CD4-positive, alpha-beta memory T cell (primary cell): ENCODE measurements at regions not wholly inside any gene's neighbourhood (a gene's known extent, or its start where the extent isn't known, plus 50 kb on each side); places are given as distances from the start of the nearest gene placed in this dataset.
"Not testable (repeated sequence)": the region's sequence is repeated elsewhere in the genome, so short reads cannot be mapped to it uniquely, and the experiment has no call there.

ENCODE experiments used
- CTCF ChIA-PET: fragments of 350-600 bp; sonication (Branson Sonifier 250); formaldehyde crosslinking; loops from one replicate; lab custom pipeline; 2021; ENCODE audit warnings: inconsistent platforms; ENCODE audit not compliant: partially characterized antibody; lab: Charles Lee
- POLR2A ChIA-PET: fragments of 350-600 bp; sonication (Branson Sonifier 250); formaldehyde crosslinking; loops from one replicate; lab custom pipeline; 2021; ENCODE audit not compliant: partially characterized antibody; lab: Charles Lee
- DNase-seq, 5 donors: peaks; one replicate each; pipeline versions ENCODE4 v3.0.0 to v3.0.0-alpha.2; 2020 to 2022; ENCODE audit warnings: mixed read lengths in 1 of 5
- H3K27ac ChIP-seq: one replicate; pipeline ENCODE4 v1.7.0; 2013; ENCODE audit warnings: low read depth, low read length
- H3K27me3 ChIP-seq: 2 replicates; pipeline ENCODE4 v1.7.0; 2013; ENCODE audit warnings: mild to moderate bottlenecking, low read length, moderate library complexity; ENCODE audit not compliant: insufficient read depth
- H3K36me3 ChIP-seq: 2 replicates; pipeline ENCODE4 v1.7.0; 2013; ENCODE audit warnings: mild to moderate bottlenecking, low read length, moderate library complexity; ENCODE audit not compliant: insufficient read depth
- H3K4me1 ChIP-seq: 2 replicates; pipeline ENCODE4 v1.7.0; 2013; ENCODE audit warnings: mild to moderate bottlenecking, low read length, moderate library complexity; ENCODE audit not compliant: insufficient read depth
- H3K4me3 ChIP-seq, 2 donors: one replicate each; pipeline ENCODE4 v1.7.0; 2013; ENCODE audit warnings: low read length in 2 of 2, mild to moderate bottlenecking in 1 of 2
- H3K9me3 ChIP-seq, 2 donors: one replicate each; pipeline ENCODE4 v1.7.0; 2013; ENCODE audit warnings: low read length in 2 of 2, control low read depth in 1 of 2; ENCODE audit not compliant: control insufficient read depth in 1 of 2
- H3K27ac Mint-ChIP-seq, 7 donors: one replicate each; pipeline ENCODE4 v1.8.0; 2020 to 2021; ENCODE audit warnings: mixed read lengths in 7 of 7, mild to moderate bottlenecking in 6 of 7, inconsistent platforms in 3 of 7, moderate library complexity in 3 of 7
- H3K27me3 Mint-ChIP-seq, 2 donors: one replicate each; pipeline ENCODE4 v1.8.0; 2020 to 2021; ENCODE audit warnings: mixed read lengths in 2 of 2
- H3K36me3 Mint-ChIP-seq, 2 donors: one replicate each; pipeline ENCODE4 v1.8.0; 2020 to 2021; ENCODE audit warnings: mixed read lengths in 2 of 2, inconsistent platforms in 1 of 2, mild to moderate bottlenecking in 1 of 2
- H3K4me1 Mint-ChIP-seq, 4 donors: one replicate each; pipeline ENCODE4 v1.8.0; 2020 to 2021; ENCODE audit warnings: mixed read lengths in 4 of 4, mild to moderate bottlenecking in 1 of 4
- H3K4me3 Mint-ChIP-seq, 8 donors: one replicate each; pipeline ENCODE4 v1.8.0; 2020 to 2021; ENCODE audit warnings: mixed read lengths in 8 of 8, mild to moderate bottlenecking in 7 of 8, moderate library complexity in 6 of 8, inconsistent platforms in 3 of 8
- H3K9me3 Mint-ChIP-seq, 8 donors: one replicate each; pipeline ENCODE4 v1.8.0; 2020 to 2021; ENCODE audit warnings: mixed read lengths in 8 of 8, mild to moderate bottlenecking in 5 of 8, inconsistent platforms in 3 of 8, moderate library complexity in 1 of 8
- intact Hi-C: fragments of 100-400 bp; cut with micrococcal nuclease; formaldehyde crosslinking; loops from one replicate; pipeline ENCODE4 v1.15.1; 2023

DNA sequence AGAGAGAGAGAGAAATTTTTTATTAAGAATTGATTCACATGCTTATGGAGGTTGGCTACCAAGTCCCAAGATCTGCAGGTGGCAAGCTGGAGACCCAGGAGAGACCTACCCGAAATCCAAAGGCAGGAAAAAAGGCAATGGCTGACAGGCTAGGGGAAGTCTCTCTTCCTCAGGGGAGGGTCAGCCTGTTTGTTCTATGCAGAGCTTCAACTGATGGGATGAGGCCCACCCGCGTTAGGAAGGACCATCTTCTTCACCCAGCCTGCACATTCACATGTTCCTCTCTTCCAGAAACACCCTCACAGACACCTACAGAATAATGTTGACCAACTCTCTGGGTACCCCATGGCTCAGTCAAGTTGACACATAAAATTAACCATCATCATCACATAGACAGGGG, 65.3 kb upstream of the SERP2 start:
- no peak overlapping the region for H3K4me3 Mint-ChIP-seq
- H3K9me3 Mint-ChIP-seq, result no peaks in the 10 kb centered on the region
- ChIA-PET CTCF (no interaction called here), POLR2A (no interaction called here)
- H3K27ac Mint-ChIP-seq, result no peak overlapping the region
- H3K4me3 ChIP-seq, result no peak overlapping the region
- peaks cover 10% of the 10 kb centered on the region for H3K4me1 ChIP-seq
- peaks cover 0 to 12% (median 6%) of the 10 kb centered on the region in 4 donors for H3K4me1 Mint-ChIP-seq
- intact Hi-C loops, result no loop called here
- H3K9me3 ChIP-seq, result no peaks in the 10 kb centered on the region
- no peaks in the 10 kb centered on the region for H3K36me3 Mint-ChIP-seq
- DNase-seq, result no peak
- peaks cover 11 to 28% of the 10 kb centered on the region in 2 donors for H3K27me3 Mint-ChIP-seq
- H3K27me3 ChIP-seq, result no peaks in the 10 kb centered on the region
- H3K27ac ChIP-seq, result no peak overlapping the region
- H3K36me3 ChIP-seq, result no peaks in the 10 kb centered on the region

DNA sequence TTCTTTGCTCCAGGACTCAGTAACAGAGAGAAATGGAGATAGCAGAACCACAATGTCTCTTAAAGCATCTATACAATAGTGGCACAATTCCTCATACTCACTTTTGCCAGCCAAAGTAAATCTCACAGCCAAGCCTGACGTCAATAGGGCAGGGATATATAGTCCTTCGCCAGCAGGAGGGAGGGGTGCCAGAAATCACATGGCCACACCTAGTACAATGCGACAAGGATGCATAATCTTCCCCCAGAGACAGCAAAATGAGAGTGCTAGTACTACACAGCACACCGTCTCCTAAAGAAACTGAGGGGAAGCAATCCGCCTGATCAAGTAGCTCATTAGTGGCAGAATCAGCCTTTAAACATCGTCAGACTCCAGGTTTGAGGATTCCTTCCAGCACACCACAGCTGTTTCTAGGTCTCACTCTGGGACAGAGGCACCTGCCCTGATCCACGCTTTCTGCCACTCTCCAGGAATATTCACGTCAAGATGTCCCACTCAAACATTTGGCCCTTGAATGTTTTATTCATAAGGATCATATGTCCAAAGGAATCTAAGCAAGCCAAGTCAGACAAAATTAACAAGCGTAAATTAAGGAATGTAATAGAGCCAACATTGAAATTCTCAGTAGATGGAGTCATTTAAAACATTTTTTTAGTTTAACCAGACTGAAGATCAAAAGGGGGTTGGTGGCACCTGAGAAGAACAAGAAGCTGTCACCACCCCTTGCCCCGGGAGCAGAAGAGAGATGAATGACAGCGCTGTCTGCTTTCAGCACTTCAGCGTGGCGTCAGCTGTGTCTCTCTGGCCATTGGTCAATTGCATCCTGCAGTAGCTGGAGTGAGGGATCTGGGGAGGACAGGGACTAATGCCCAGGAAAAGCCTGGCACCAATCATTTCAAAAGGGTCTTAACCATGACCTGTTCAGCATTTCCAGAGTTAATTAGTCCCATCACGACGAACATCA, 63.5 kb upstream of the SERP2 start:
- ChIA-PET CTCF (no interaction called here), POLR2A (no interaction called here)
- H3K27ac ChIP-seq, result no peak overlapping the region
- peaks cover 14 to 31% of the 10 kb centered on the region in 2 donors for H3K27me3 Mint-ChIP-seq
- no peak for DNase-seq
- no peak overlapping the region for H3K4me3 Mint-ChIP-seq
- intact Hi-C loops, result no loop called here
- no peaks in the 10 kb centered on the region for H3K9me3 Mint-ChIP-seq
- H3K4me1 Mint-ChIP-seq, result peaks cover 0 to 12% (median 6%) of the 10 kb centered on the region in 4 donors
- H3K27me3 ChIP-seq, result no peaks in the 10 kb centered on the region
- H3K4me3 ChIP-seq, result no peak overlapping the region
- H3K4me1 ChIP-seq, result peaks cover 10% of the 10 kb centered on the region
- no peaks in the 10 kb centered on the region for H3K9me3 ChIP-seq
- no peaks in the 10 kb centered on the region for H3K36me3 ChIP-seq
- H3K27ac Mint-ChIP-seq, result no peak overlapping the region
- H3K36me3 Mint-ChIP-seq, result no peaks in the 10 kb centered on the region

DNA sequence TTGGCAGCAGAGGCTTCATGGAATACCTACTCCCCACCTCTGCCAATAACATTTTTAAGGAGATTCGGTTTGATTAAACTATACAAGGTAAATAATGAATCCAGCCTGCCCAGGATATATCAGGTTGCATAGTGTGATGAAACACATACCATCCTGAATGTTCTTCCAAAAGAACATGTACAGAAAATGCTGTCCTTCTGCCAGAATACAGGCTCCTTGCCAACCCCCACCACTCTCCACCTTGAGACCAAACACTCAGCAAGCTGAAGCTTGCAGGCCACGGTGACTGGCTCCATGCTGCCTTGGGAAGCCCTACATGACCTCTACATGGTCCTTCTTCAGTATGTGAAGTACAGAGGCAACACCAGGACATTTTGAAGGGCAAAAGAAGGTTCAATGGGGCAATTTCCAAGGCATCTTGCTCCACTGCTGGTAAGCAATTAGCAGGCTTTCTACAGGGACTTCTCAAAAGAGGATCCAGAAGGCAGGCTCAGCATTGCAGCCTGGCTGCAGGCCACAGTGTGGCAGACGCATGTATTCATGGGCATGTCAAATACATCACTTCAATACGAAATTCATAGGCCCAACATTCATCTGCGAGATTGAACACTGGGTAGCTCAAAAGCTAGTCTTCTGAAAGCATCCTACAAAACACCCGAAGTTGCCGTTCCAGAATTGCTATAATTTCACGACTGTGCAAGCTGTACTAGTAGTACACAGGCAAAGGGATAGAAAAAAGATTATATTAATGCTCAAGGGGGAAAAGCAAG, 62.4 kb upstream of the SERP2 start:
- Mint-ChIP-seq H3K4me3 (no peak overlapping the region), H3K36me3 (no peaks in the 10 kb centered on the region)
- POLR2A ChIA-PET, result no interaction called here

DNA sequence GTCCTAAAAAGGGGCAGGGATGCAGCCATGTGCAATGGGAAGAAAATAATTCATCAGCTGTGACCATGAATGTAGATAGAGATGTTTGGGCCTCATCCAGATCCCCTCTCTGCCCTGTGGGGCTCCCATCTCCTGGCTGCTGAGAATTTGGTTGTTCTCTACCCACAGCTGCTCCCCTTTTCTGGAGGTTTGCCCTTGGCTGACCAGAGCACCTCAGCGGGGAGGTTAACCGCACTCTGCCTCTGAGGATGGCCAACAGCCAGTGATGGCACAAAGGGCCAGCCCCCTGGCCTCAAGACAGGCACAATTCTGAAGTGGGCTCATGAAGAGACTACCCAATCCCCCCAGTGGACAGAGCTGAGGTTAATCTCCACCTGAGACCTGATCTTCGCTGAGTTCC, 61.5 kb upstream of the SERP2 start:
- Mint-ChIP-seq H3K9me3 (no peaks in the 10 kb centered on the region), H3K27ac (no peak overlapping the region), H3K36me3 (no peaks in the 10 kb centered on the region)

More for the DNA sequence above, 62.4 kb upstream of the SERP2 start:
- H3K36me3 ChIP-seq, result no peaks in the 10 kb centered on the region
- Mint-ChIP-seq H3K9me3 (no peaks in the 10 kb centered on the region), H3K4me1 (peaks cover 0 to 9% (median 2%) of the 10 kb centered on the region in 4 donors), H3K27ac (no peak overlapping the region), H3K27me3 (peaks cover 16 to 26% of the 10 kb centered on the region in 2 donors)
- CTCF ChIA-PET, result no interaction called here
- H3K27me3 ChIP-seq, result no peaks in the 10 kb centered on the region
- intact Hi-C loops, result no loop called here
- no peak overlapping the region for H3K4me3 ChIP-seq
- no peak for DNase-seq
- peaks cover 8% of the 10 kb centered on the region for H3K4me1 ChIP-seq
- no peak overlapping the region for H3K27ac ChIP-seq
- H3K9me3 ChIP-seq, result no peaks in the 10 kb centered on the region

DNA sequence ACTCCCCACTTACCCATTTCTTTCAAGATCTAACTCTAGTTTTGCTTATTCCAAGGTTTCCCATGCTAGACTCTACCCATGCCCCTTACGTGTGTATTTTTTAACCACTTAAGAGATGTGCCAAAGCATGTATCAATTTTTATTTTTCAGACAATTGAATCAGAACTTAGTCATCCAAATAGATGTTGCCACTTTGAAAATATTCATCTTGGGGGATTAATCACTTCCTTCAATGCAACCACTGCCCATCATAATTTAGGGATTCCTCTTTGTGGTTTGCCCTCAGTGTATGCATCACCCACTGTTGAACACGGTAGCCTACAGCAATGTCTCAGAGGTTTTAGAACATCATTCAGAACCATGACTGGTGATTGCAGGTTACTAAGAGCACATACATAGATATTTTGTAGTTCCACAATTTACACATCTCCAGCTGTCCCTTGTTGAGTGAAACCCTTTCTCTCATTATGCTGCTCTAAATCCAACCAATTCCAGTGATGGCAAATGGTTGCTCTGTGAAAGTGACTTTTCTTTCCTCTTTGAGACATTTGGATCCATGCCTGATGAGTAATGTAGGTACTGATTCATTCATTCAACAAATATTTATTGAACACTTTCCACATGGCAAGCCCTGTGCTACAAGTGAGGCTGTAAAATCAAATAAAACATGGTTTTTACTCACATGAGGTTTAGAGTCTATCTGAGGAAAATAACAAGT, 60.6 kb upstream of the SERP2 start:
- H3K36me3 ChIP-seq, result no peaks in the 10 kb centered on the region
- CTCF ChIA-PET, result no interaction called here
- H3K36me3 Mint-ChIP-seq, result no peaks in the 10 kb centered on the region
- H3K27me3 Mint-ChIP-seq, result peaks cover 16 to 31% of the 10 kb centered on the region in 2 donors
- no peak overlapping the region for H3K27ac Mint-ChIP-seq
- H3K27ac ChIP-seq, result no peak overlapping the region
- H3K4me1 ChIP-seq, result no peaks in the 10 kb centered on the region
- no peak for DNase-seq
- H3K9me3 Mint-ChIP-seq, result no peaks in the 10 kb centered on the region
- no peaks in the 10 kb centered on the region for H3K9me3 ChIP-seq
- H3K4me3 Mint-ChIP-seq, result no peak overlapping the region
- H3K4me3 ChIP-seq, result no peak overlapping the region
- no peaks in the 10 kb centered on the region for H3K4me1 Mint-ChIP-seq
- H3K27me3 ChIP-seq, result no peaks in the 10 kb centered on the region
- POLR2A ChIA-PET, result no interaction called here
- intact Hi-C loops, result no loop called here

More for the DNA sequence above, 61.5 kb upstream of the SERP2 start:
- H3K4me3 Mint-ChIP-seq, result no peak overlapping the region
- POLR2A ChIA-PET, result no interaction called here
- no peak for DNase-seq
- CTCF ChIA-PET, result no interaction called here
- Histone ChIP-seq H3K9me3 (no peaks in the 10 kb centered on the region), H3K4me3 (no peak overlapping the region), H3K4me1 (no peaks in the 10 kb centered on the region), H3K27me3 (no peaks in the 10 kb centered on the region), H3K27ac (no peak overlapping the region), H3K36me3 (no peaks in the 10 kb centered on the region)
- intact Hi-C loops, result no loop called here
- peaks cover 16 to 26% of the 10 kb centered on the region in 2 donors for H3K27me3 Mint-ChIP-seq
- peaks cover 0 to 3% (median 0%) of the 10 kb centered on the region in 4 donors for H3K4me1 Mint-ChIP-seq

DNA sequence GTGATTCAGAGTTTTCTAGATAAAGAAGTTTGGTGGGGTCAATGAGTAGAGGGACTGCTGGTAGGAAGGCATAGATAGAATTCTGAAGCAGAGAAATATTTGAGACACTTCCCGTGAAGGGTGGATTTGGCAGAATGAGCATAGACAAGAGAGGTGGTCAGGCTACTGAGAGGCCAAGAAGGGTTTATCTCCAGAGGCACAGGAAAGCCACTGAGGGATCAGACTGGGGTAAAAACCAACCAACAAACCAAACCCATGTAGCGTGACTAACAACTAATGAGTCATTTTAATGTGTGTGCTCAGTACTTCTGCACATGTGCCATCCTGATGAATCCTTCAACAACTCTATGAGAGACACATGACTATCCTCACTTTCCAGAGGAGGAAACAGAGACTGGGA, 60.0 kb upstream of the SERP2 start:
- Histone ChIP-seq H3K27me3 (no peaks in the 10 kb centered on the region), H3K4me3 (no peak overlapping the region), H3K36me3 (no peaks in the 10 kb centered on the region), H3K9me3 (no peaks in the 10 kb centered on the region), H3K4me1 (no peaks in the 10 kb centered on the region), H3K27ac (no peak overlapping the region)
- Mint-ChIP-seq H3K9me3 (no peaks in the 10 kb centered on the region), H3K4me1 (no peaks in the 10 kb centered on the region), H3K27ac (no peak overlapping the region), H3K4me3 (no peak overlapping the region), H3K36me3 (no peaks in the 10 kb centered on the region), H3K27me3 (peaks cover 14 to 26% of the 10 kb centered on the region in 2 donors)
- no peak for DNase-seq
- ChIA-PET CTCF (no interaction called here), POLR2A (no interaction called here)
- intact Hi-C loops, result no loop called here

DNA sequence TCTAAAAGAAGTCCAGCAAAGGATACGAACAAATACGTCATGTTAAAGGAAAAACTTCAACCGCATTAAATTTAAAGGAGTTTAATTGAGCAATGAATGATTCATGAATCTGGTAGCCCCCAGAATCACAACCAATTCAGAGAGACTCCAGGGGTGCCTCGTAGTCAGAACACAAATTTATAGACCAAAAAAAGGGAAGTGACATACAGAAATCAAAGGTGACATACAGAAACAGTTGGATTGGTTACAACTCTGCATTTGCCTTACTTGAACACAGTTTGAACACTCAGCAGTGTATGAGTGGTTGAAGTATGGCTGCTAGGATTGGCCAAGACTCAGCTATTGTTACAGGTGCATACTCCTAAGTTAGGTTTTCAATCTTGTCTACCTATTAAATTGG, 59.5 kb upstream of the SERP2 start:
- H3K27ac Mint-ChIP-seq, H3K4me3 ChIP-seq, H3K27ac ChIP-seq, H3K9me3 Mint-ChIP-seq, H3K4me1 ChIP-seq, DNase-seq, CTCF ChIA-PET, H3K36me3 ChIP-seq, POLR2A ChIA-PET, H3K4me3 Mint-ChIP-seq, intact Hi-C loops, H3K4me1 Mint-ChIP-seq, H3K9me3 ChIP-seq, H3K36me3 Mint-ChIP-seq, H3K27me3 ChIP-seq: not testable (repeated sequence)
- peaks cover 14 to 24% of the 10 kb centered on the region in 2 donors for H3K27me3 Mint-ChIP-seq
